K562 (cell line): ENCODE measurements at regions not wholly inside any gene's neighbourhood (a gene's known extent, or its start where the extent isn't known, plus 50 kb on each side); places are given as distances from the start of the nearest gene placed in this dataset.

Experiments
- CBX1 ChIP-seq: sonication (generic); IDR thresholded peaks from 2 replicates; pipeline ENCODE4 v1.6.1; 2016; ENCODE audit warnings: antibody characterized with exemption, low read depth, mild to moderate bottlenecking
- CHD2 ChIP-seq: IDR thresholded peaks from 2 replicates; pipeline ENCODE4 v1.6.1; 2011; ENCODE audit warnings: low read depth, low read length
- GATAD2A ChIP-seq: fragments of 450-650 bp; IDR thresholded peaks from 2 replicates; pipeline ENCODE4 v1.6.1; 2017
- HDAC1 ChIP-seq, 2 experiments: fragments of 450-650 bp; IDR thresholded peaks; 2 replicates each; pipeline ENCODE4 v1.6.1; 2016 to 2017; ENCODE audit warnings: inconsistent platforms in 1 of 2, mild to moderate bottlenecking in 1 of 2, moderate library complexity in 1 of 2
- KDM1A ChIP-seq, 2 experiments: fragments of 450-650 bp; IDR thresholded peaks; 2 replicates each; pipeline ENCODE4 v1.6.1; 2016; ENCODE audit warnings: mild to moderate bottlenecking in 2 of 2
- MTA1 ChIP-seq: fragments of 450-650 bp; IDR thresholded peaks from 2 replicates; pipeline ENCODE4 v1.6.1; 2017; ENCODE audit warnings: borderline replicate concordance
- NCOA4 ChIP-seq: fragments of 450-650 bp; IDR thresholded peaks from 2 replicates; pipeline ENCODE4 v1.6.1; 2018; ENCODE audit warnings: mild to moderate bottlenecking; ENCODE audit not compliant: partially characterized antibody
- NUFIP1 ChIP-seq: fragments of 450-650 bp; IDR thresholded peaks from 2 replicates; pipeline ENCODE4 v1.6.1; 2018; ENCODE audit not compliant: partially characterized antibody
- RBM17 ChIP-seq: fragments of 200-400 bp; formaldehyde crosslinking; IDR thresholded peaks from 2 replicates; pipeline ENCODE4 v1.6.1; 2017; ENCODE audit warnings: low read depth, mild to moderate bottlenecking, low read length, borderline replicate concordance
- RBM25 ChIP-seq: fragments of 200-400 bp; formaldehyde crosslinking; IDR thresholded peaks from 2 replicates; pipeline ENCODE4 v1.6.1; 2018; ENCODE audit warnings: low read length, low read depth, moderate library complexity; ENCODE audit not compliant: severe bottlenecking
- SETDB1 ChIP-seq: IDR thresholded peaks from one replicate; pipeline ENCODE4 v1.6.1; 2012; ENCODE audit warnings: low read length, control low read depth, inconsistent platforms
- ZFP36 ChIP-seq: fragments of 150-350 bp; IDR thresholded peaks from 2 replicates; pipeline ENCODE4 v1.6.1; 2018; ENCODE audit warnings: low read length, low read depth; ENCODE audit not compliant: partially characterized antibody
- ZNF384 ChIP-seq: IDR thresholded peaks from 2 replicates; pipeline ENCODE4 v1.6.1; 2012; ENCODE audit warnings: low read depth, low read length, improper control_type of control experiment
- ZNF436 ChIP-seq: fragments of 250-450, 450-650 bp; sonication (Bioruptor Pico); formaldehyde crosslinking; IDR thresholded peaks from 2 replicates; pipeline ENCODE4 v1.7.0; 2020; ENCODE audit warnings: mild to moderate bottlenecking
- TF ChIP-seq, protein P1 (sequence below): sonication (generic); formaldehyde crosslinking; IDR thresholded peaks from 2 replicates; pipeline ENCODE4 v1.8.0; 2022; ENCODE audit warnings: mild to moderate bottlenecking, missing genetic modification reagents
- TF ChIP-seq, protein P2 (sequence below): fragments of 450-650 bp; IDR thresholded peaks from 2 replicates; pipeline ENCODE4 v1.6.1; 2017; ENCODE audit warnings: antibody characterized with exemption
- TF ChIP-seq, protein P3 (sequence below): fragments of 450-650 bp; IDR thresholded peaks from 2 replicates; pipeline ENCODE4 v1.6.1; 2018; ENCODE audit not compliant: partially characterized antibody
- TF ChIP-seq, protein P4 (sequence below): fragments of 450-650 bp; IDR thresholded peaks from 2 replicates; pipeline ENCODE4 v1.6.1; 2017; ENCODE audit warnings: antibody characterized with exemption, mild to moderate bottlenecking

DNA sequence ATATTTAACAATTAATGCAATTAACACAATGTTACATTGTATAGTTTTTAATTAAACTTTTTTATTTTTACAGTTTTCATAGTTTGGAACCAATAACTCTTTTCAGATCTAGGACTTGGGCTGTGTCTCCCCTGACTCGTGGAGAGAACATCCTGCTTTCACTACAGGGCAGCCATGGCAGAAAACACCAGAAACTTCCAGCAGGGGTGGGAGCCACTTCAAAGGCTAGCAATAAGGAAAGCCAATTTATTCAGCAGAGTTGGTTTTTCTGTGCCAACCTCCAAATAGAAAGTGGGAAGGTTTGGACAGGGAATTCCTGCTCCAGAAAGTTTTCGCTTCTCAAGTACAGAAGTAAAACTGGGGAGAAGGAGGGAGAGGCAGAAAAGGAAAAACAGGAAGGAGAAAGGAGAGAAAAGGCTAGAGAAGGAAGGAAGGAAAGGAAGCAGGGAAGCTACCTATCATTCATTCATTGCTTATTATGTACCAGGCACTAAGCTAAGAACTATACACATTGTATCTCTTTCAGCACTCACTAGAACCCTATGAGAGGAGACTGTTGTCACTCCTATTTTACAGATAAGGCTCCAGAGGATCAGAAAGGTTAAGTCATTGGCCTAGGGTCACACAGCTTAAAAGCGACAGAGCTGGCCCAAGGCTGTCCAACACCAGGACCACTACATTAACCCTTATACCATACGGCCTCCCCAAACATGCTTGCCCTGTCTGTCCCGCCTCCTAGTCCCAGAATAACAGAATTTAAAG, 54.8 kb upstream of the CREB3L1 start (continued):
- TF ChIP-seq NUFIP1 (no peak), CHD2 (no peak), GATAD2A (no peak), RBM17 (no peak), ZNF384 (no peak), RBM25 (peak; percentile 99), MTA1 (peak; percentile 47; the same call in 1 of the 2 replicates), SETDB1 (no peak), HDAC1 (IDR thresholded peaks at IDR 0.05) (peak in 1 of 2 experiments; percentile 46; a peak in 1 of 4 replicates), ZNF436 (CRISPR knock-in tag) (no peak), KDM1A (IDR thresholded peaks at IDR 0.05) (peak; percentile 93 to 96), NCOA4 (no peak), CBX1 (0 out of 2 replicates have a peak, but pooled peaks have one; percentile 61), ZFP36 (peak; percentile 96)
- TF ChIP-seq, protein P1, sequence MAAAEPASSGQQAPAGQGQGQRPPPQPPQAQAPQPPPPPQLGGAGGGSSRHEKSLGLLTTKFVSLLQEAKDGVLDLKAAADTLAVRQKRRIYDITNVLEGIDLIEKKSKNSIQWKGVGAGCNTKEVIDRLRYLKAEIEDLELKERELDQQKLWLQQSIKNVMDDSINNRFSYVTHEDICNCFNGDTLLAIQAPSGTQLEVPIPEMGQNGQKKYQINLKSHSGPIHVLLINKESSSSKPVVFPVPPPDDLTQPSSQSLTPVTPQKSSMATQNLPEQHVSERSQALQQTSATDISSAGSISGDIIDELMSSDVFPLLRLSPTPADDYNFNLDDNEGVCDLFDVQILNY (CRISPR knock-in tag), result no peak
- TF ChIP-seq, protein P2, sequence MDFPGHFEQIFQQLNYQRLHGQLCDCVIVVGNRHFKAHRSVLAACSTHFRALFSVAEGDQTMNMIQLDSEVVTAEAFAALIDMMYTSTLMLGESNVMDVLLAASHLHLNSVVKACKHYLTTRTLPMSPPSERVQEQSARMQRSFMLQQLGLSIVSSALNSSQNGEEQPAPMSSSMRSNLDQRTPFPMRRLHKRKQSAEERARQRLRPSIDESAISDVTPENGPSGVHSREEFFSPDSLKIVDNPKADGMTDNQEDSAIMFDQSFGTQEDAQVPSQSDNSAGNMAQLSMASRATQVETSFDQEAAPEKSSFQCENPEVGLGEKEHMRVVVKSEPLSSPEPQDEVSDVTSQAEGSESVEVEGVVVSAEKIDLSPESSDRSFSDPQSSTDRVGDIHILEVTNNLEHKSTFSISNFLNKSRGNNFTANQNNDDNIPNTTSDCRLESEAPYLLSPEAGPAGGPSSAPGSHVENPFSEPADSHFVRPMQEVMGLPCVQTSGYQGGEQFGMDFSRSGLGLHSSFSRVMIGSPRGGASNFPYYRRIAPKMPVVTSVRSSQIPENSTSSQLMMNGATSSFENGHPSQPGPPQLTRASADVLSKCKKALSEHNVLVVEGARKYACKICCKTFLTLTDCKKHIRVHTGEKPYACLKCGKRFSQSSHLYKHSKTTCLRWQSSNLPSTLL, result no peak
- TF ChIP-seq, protein P3, sequence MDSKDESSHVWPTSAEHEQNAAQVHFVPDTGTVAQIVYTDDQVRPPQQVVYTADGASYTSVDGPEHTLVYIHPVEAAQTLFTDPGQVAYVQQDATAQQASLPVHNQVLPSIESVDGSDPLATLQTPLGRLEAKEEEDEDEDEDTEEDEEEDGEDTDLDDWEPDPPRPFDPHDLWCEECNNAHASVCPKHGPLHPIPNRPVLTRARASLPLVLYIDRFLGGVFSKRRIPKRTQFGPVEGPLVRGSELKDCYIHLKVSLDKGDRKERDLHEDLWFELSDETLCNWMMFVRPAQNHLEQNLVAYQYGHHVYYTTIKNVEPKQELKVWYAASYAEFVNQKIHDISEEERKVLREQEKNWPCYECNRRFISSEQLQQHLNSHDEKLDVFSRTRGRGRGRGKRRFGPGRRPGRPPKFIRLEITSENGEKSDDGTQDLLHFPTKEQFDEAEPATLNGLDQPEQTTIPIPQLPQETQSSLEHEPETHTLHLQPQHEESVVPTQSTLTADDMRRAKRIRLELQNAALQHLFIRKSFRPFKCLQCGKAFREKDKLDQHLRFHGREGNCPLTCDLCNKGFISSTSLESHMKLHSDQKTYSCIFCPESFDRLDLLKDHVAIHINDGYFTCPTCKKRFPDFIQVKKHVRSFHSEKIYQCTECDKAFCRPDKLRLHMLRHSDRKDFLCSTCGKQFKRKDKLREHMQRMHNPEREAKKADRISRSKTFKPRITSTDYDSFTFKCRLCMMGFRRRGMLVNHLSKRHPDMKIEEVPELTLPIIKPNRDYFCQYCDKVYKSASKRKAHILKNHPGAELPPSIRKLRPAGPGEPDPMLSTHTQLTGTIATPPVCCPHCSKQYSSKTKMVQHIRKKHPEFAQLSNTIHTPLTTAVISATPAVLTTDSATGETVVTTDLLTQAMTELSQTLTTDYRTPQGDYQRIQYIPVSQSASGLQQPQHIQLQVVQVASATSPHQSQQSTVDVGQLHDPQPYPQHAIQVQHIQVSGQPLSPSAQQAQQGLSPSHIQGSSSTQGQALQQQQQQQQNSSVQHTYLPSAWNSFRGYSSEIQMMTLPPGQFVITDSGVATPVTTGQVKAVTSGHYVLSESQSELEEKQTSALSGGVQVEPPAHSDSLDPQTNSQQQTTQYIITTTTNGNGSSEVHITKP, result no peak
- TF ChIP-seq, protein P4, sequence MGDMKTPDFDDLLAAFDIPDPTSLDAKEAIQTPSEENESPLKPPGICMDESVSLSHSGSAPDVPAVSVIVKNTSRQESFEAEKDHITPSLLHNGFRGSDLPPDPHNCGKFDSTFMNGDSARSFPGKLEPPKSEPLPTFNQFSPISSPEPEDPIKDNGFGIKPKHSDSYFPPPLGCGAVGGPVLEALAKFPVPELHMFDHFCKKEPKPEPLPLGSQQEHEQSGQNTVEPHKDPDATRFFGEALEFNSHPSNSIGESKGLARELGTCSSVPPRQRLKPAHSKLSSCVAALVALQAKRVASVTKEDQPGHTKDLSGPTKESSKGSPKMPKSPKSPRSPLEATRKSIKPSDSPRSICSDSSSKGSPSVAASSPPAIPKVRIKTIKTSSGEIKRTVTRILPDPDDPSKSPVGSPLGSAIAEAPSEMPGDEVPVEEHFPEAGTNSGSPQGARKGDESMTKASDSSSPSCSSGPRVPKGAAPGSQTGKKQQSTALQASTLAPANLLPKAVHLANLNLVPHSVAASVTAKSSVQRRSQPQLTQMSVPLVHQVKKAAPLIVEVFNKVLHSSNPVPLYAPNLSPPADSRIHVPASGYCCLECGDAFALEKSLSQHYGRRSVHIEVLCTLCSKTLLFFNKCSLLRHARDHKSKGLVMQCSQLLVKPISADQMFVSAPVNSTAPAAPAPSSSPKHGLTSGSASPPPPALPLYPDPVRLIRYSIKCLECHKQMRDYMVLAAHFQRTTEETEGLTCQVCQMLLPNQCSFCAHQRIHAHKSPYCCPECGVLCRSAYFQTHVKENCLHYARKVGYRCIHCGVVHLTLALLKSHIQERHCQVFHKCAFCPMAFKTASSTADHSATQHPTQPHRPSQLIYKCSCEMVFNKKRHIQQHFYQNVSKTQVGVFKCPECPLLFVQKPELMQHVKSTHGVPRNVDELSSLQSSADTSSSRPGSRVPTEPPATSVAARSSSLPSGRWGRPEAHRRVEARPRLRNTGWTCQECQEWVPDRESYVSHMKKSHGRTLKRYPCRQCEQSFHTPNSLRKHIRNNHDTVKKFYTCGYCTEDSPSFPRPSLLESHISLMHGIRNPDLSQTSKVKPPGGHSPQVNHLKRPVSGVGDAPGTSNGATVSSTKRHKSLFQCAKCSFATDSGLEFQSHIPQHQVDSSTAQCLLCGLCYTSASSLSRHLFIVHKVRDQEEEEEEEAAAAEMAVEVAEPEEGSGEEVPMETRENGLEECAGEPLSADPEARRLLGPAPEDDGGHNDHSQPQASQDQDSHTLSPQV, result peak; percentile 65; the same call in 1 of the 2 replicates
